IMR-90 (cell line): ENCODE measurements at regions not wholly inside any gene's neighbourhood (a gene's known extent, or its start where the extent isn't known, plus 50 kb on each side); places are given as distances from the start of the nearest gene placed in this dataset.

Source experiments
- ATAC-seq: fragments of 200-7000 bp; cut with Tn5 transposase; 2 replicates; pipeline ENCODE4 v1.9.1; 2020; ENCODE audit warnings: low read depth, mild to moderate bottlenecking, moderate library complexity
- BruUV-seq: library from RNA; stranded (reverse); fragments of 400-500 nt; replicated peaks from 2 replicates; lab custom pipeline; 2021; lab: Mats Ljungman, UMichigan
- CTCF ChIA-PET: fragments of 300-600 bp; formaldehyde crosslinking; extraction: SDS; loops from one replicate; lab custom pipeline; 2021; ENCODE audit warnings: antibody characterized with exemption; lab: Yijun Ruan, JAX
- POLR2A ChIA-PET: fragments of 300-600 bp; sonication (Branson Sonifier 250); formaldehyde crosslinking; loops from one replicate; lab custom pipeline; 2022; ENCODE audit warnings: antibody characterized with exemption; ENCODE audit not compliant: unreplicated experiment; lab: Charles Lee
- DNase-seq: peaks from one replicate; pipeline ENCODE4 v3.0.0; 2013
- H2AFZ ChIP-seq: replicated peaks from 2 replicates; pipeline ENCODE3; 2013; ENCODE audit warnings: low read length, mild to moderate bottlenecking; ENCODE audit not compliant: poor library complexity
- H2AK5ac ChIP-seq: 2 replicates; pipeline ENCODE4 v1.6.1; 2013; ENCODE audit warnings: low read depth, low read length, inconsistent platforms
- H2AK9ac ChIP-seq: replicated peaks from 2 replicates; pipeline ENCODE3; 2013; ENCODE audit warnings: mild to moderate bottlenecking, low read depth, low read length, moderate library complexity; ENCODE audit not compliant: poor library complexity
- H2BK120ac ChIP-seq: 2 replicates; pipeline ENCODE4 v1.6.1; 2013; ENCODE audit warnings: low read depth, low read length, inconsistent platforms
- H2BK15ac ChIP-seq: 3 replicates; pipeline ENCODE4 v1.6.1; 2013; ENCODE audit warnings: low read depth, low read length, inconsistent platforms
- H2BK20ac ChIP-seq: 2 replicates; pipeline ENCODE4 v1.6.1; 2013; ENCODE audit warnings: low read depth, mild to moderate bottlenecking, inconsistent platforms, low read length, moderate library complexity
- H2BK5ac ChIP-seq: 2 replicates; pipeline ENCODE4 v1.6.1; 2013; ENCODE audit warnings: mild to moderate bottlenecking, low read depth, low read length, inconsistent platforms; ENCODE audit not compliant: poor library complexity, severe bottlenecking
- H3K14ac ChIP-seq: replicated peaks from 2 replicates; pipeline ENCODE4 v1.6.1; 2013; ENCODE audit warnings: low read depth, low read length, inconsistent platforms
- H3K18ac ChIP-seq: 2 replicates; pipeline ENCODE4 v1.6.1; 2013; ENCODE audit warnings: low read depth, low read length, control low read depth
- H3K23ac ChIP-seq: 2 replicates; pipeline ENCODE4 v1.6.1; 2013; ENCODE audit warnings: low read depth, low read length, inconsistent platforms
- H3K27ac ChIP-seq: 2 replicates; pipeline ENCODE4 v1.5.1; 2013; ENCODE audit warnings: mild to moderate bottlenecking, control low read depth, low read length; ENCODE audit not compliant: insufficient read depth
- H3K27me3 ChIP-seq: 2 replicates; pipeline ENCODE4 v1.6.1; 2013; ENCODE audit warnings: low read length; ENCODE audit not compliant: control insufficient read depth, insufficient read depth
- H3K36me3 ChIP-seq: 2 replicates; pipeline ENCODE4 v1.6.1; 2013; ENCODE audit warnings: low read length, mixed read lengths; ENCODE audit not compliant: control insufficient read depth, insufficient read depth
- H3K4ac ChIP-seq: 2 replicates; pipeline ENCODE4 v1.6.1; 2013; ENCODE audit warnings: low read depth, low read length, inconsistent platforms
- H3K4me1 ChIP-seq: 2 replicates; pipeline ENCODE4 v1.6.1; 2013; ENCODE audit warnings: low read length, mixed read lengths; ENCODE audit not compliant: control insufficient read depth, insufficient read depth
- H3K4me2 ChIP-seq: 2 replicates; pipeline ENCODE4 v1.6.1; 2013; ENCODE audit warnings: low read depth, mild to moderate bottlenecking, control low read depth, low read length, moderate library complexity
- H3K4me3 ChIP-seq: 2 replicates; pipeline ENCODE4 v1.5.1; 2013; ENCODE audit warnings: low read depth, mild to moderate bottlenecking, control low read depth, low read length, moderate library complexity; ENCODE audit not compliant: insufficient read depth
- H3K56ac ChIP-seq: 2 replicates; pipeline ENCODE4 v1.6.1; 2013; ENCODE audit warnings: low read length, inconsistent platforms; ENCODE audit not compliant: insufficient read depth; ENCODE audit errors: extremely low read depth
- H3K79me1 ChIP-seq, 2 experiments: 2 replicates each; pipeline ENCODE4 v1.6.1; 2013; ENCODE audit warnings: low read length in 2 of 2, inconsistent platforms in 1 of 2, low read depth in 1 of 2
- H3K9ac ChIP-seq: 2 replicates; pipeline ENCODE4 v1.6.1; 2013; ENCODE audit warnings: low read depth, low read length, control low read depth
- H3K9me1 ChIP-seq: 2 replicates; pipeline ENCODE4 v1.6.1; 2013; ENCODE audit warnings: low read length, inconsistent platforms; ENCODE audit not compliant: insufficient read depth
- H3K9me3 ChIP-seq: 2 replicates; pipeline ENCODE4 v1.6.1; 2013; ENCODE audit warnings: low read length; ENCODE audit not compliant: control insufficient read depth, insufficient read depth
- H4K20me1 ChIP-seq: 2 replicates; pipeline ENCODE4 v1.6.1; 2013; ENCODE audit warnings: low read length, inconsistent platforms; ENCODE audit not compliant: insufficient read depth
- H4K5ac ChIP-seq: 2 replicates; pipeline ENCODE4 v1.6.1; 2013; ENCODE audit warnings: mild to moderate bottlenecking, low read depth, low read length, control low read depth
- H4K8ac ChIP-seq, 2 experiments: 2 replicates each; pipeline ENCODE4 v1.6.1; 2013; ENCODE audit warnings: low read depth in 2 of 2, low read length in 2 of 2, control low read depth in 1 of 2, inconsistent platforms in 1 of 2
- H4K91ac ChIP-seq: 2 replicates; pipeline ENCODE4 v1.6.1; 2013; ENCODE audit warnings: low read depth, low read length, inconsistent platforms; ENCODE audit not compliant: insufficient read depth
- CHD1 ChIP-seq: IDR thresholded peaks from 2 replicates; pipeline ENCODE4 v1.6.1; 2012; ENCODE audit warnings: low read depth, low read length, improper control_type of control experiment
- MAZ ChIP-seq: IDR thresholded peaks from 2 replicates; pipeline ENCODE4 v1.6.1; 2012; ENCODE audit warnings: low read depth, mild to moderate bottlenecking, low read length, improper control_type of control experiment, moderate library complexity, borderline replicate concordance
- MXI1 ChIP-seq: IDR thresholded peaks from 2 replicates; pipeline ENCODE4 v1.6.1; 2012; ENCODE audit warnings: low read depth, mild to moderate bottlenecking, low read length, moderate library complexity, borderline replicate concordance
- NFE2L2 ChIP-seq: fragments of 150-350 bp; IDR thresholded peaks from 2 replicates; pipeline ENCODE4 v1.6.1; 2016; ENCODE audit warnings: low read depth, mild to moderate bottlenecking, low read length
- RAD21 ChIP-seq: IDR thresholded peaks from 2 replicates; pipeline ENCODE4 v1.6.1; 2012; ENCODE audit warnings: low read length, improper control_type of control experiment
- RFX5 ChIP-seq: IDR thresholded peaks from 2 replicates; pipeline ENCODE4 v1.8.0; 2012; ENCODE audit warnings: low read depth, mild to moderate bottlenecking, low read length, moderate library complexity
- WGBS, 2 experiments: methylation state at CpG; one replicate each; pipeline versions ENCODE4 v1.1.5 to v1.1.7; 2013; ENCODE audit warnings: missing lambda C conversion rate in 2 of 2; ENCODE audit not compliant: insufficient read length in 1 of 2; ENCODE audit errors: extremely low coverage in 2 of 2; 5-methylcytosine and 5-hydroxymethylcytosine counted together
- dilution Hi-C: fragments of 300-500 bp; cut with HindIII; formaldehyde crosslinking; loops from one replicate; pipeline ENCODE4 v1.14.3; 2018; ENCODE audit warnings: low sequenced_read_pairs; ENCODE audit not compliant: unreplicated experiment
- in situ Hi-C: fragments of 300-500 bp; cut with MboI; formaldehyde crosslinking; loops from 3 replicates; pipeline ENCODE4 v1.14.3; 2019; ENCODE audit warnings: low sequenced_read_pairs, inconsistent platforms, mixed read lengths
- intact Hi-C: fragments of 100-400 bp; cut with micrococcal nuclease; formaldehyde crosslinking; loops from 2 replicates; pipeline ENCODE4 v1.10.0; 2022
- TF ChIP-seq, protein P1 (sequence below): conservative IDR thresholded peaks from 2 replicates; pipeline ENCODE4 v1.5.1; 2012; ENCODE audit warnings: mild to moderate bottlenecking, low read depth, low read length, improper control_type of control experiment
- TF ChIP-seq, protein P2 (sequence below): fragments of 150-350 bp; IDR thresholded peaks from 2 replicates; pipeline ENCODE4 v1.6.1; 2017; ENCODE audit warnings: mild to moderate bottlenecking, antibody characterized with exemption, low read length, low read depth

GRCh38 chr4:101527188-101527587 is 179.9 kb upstream of the PPP3CA start:
- H4K91ac ChIP-seq = no peak overlapping the region
- WGBS, 2 experiments = 14% methylated on average over 2 of the region's 2 CpGs; no CpG with 5 or more reads in 1 of the 2 experiments
- no peaks in the 10 kb centered on the region for H3K9me1 ChIP-seq
- H3K4me1 ChIP-seq = no peaks in the 10 kb centered on the region
- no peak overlapping the region for H3K4me2 ChIP-seq
- H4K8ac ChIP-seq = no peak overlapping the region
- POLR2A ChIA-PET = no interaction called here
- H3K79me1 ChIP-seq = no peaks in the 10 kb centered on the region
- intact Hi-C loops = loop anchor here (5.0 kb wide), 1 partner anchor 1265 kb away; no protein-coding TSS in a partner anchor
- H3K14ac ChIP-seq = no peak overlapping the region
- no peak overlapping the region for H3K56ac ChIP-seq
- no peak overlapping the region for H2BK15ac ChIP-seq
- dilution Hi-C loops = no loop called here
- H3K9me3 ChIP-seq = no peaks in the 10 kb centered on the region
- no peak for TF ChIP-seq MXI1
- no peak for TF ChIP-seq CHD1
- TF ChIP-seq, protein P1, sequence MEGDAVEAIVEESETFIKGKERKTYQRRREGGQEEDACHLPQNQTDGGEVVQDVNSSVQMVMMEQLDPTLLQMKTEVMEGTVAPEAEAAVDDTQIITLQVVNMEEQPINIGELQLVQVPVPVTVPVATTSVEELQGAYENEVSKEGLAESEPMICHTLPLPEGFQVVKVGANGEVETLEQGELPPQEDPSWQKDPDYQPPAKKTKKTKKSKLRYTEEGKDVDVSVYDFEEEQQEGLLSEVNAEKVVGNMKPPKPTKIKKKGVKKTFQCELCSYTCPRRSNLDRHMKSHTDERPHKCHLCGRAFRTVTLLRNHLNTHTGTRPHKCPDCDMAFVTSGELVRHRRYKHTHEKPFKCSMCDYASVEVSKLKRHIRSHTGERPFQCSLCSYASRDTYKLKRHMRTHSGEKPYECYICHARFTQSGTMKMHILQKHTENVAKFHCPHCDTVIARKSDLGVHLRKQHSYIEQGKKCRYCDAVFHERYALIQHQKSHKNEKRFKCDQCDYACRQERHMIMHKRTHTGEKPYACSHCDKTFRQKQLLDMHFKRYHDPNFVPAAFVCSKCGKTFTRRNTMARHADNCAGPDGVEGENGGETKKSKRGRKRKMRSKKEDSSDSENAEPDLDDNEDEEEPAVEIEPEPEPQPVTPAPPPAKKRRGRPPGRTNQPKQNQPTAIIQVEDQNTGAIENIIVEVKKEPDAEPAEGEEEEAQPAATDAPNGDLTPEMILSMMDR = no peak
- no peak for TF ChIP-seq RFX5
- TF ChIP-seq MAZ = no peak
- TF ChIP-seq NFE2L2 = no peak
- no peak for TF ChIP-seq RAD21
- TF ChIP-seq, protein P2, sequence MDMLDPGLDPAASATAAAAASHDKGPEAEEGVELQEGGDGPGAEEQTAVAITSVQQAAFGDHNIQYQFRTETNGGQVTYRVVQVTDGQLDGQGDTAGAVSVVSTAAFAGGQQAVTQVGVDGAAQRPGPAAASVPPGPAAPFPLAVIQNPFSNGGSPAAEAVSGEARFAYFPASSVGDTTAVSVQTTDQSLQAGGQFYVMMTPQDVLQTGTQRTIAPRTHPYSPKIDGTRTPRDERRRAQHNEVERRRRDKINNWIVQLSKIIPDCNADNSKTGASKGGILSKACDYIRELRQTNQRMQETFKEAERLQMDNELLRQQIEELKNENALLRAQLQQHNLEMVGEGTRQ = no peak
- ATAC-seq (no peak), DNase-seq (no peak)
- no peak overlapping the region for H2AFZ ChIP-seq
- no peak overlapping the region for H3K4me3 ChIP-seq
- H3K18ac ChIP-seq = no peak overlapping the region
- no TSS peak for BruUV-seq
- H2BK20ac ChIP-seq = no peak overlapping the region
- H3K4ac ChIP-seq = no peak overlapping the region
- no peak overlapping the region for H2AK5ac ChIP-seq
- no peak overlapping the region for H4K5ac ChIP-seq
- CTCF ChIA-PET = no interaction called here
- H4K20me1 ChIP-seq = no peaks in the 10 kb centered on the region
- no peak overlapping the region for H3K9ac ChIP-seq
- in situ Hi-C loops = no loop called here
- H2AK9ac ChIP-seq = no peak overlapping the region
- H3K27me3 ChIP-seq = no peaks in the 10 kb centered on the region
- no peak overlapping the region for H2BK5ac ChIP-seq
- no peak overlapping the region for H2BK120ac ChIP-seq
- H3K23ac ChIP-seq = no peak overlapping the region
- H3K36me3 ChIP-seq = no peaks in the 10 kb centered on the region
- H3K27ac ChIP-seq = no peak overlapping the region
